HepG2 (cell line): ENCODE measurements at regions not wholly inside any gene's neighbourhood (a gene's known extent, or its start where the extent isn't known, plus 50 kb on each side); places are given as distances from the start of the nearest gene placed in this dataset.

Source experiments
- ATAC-seq: fragments of 200-7000 bp; cut with Tn5 transposase; 3 replicates; pipeline ENCODE4 v1.9.1; 2020; ENCODE audit warnings: mild to moderate bottlenecking, moderate library complexity
- BruUV-seq: library from RNA; stranded (reverse); fragments of 400-500 nt; replicated peaks from 2 replicates; lab custom pipeline; 2021; lab: Mats Ljungman, UMichigan
- CTCF ChIA-PET: fragments of 300-600 bp; formaldehyde crosslinking; extraction: SDS; loops from one replicate; lab custom pipeline; 2021; ENCODE audit warnings: low total read pairs, inconsistent platforms, low intra/inter-chr PET ratio; lab: Yijun Ruan, JAX
- POLR2A ChIA-PET: fragments of 350-600 bp; sonication (Branson Sonifier 250); formaldehyde crosslinking; loops from one replicate; lab custom pipeline; 2020; ENCODE audit warnings: antibody characterized with exemption, inconsistent platforms; lab: Yijun Ruan, JAX
- DNase-seq: peaks from one replicate; pipeline ENCODE4 v3.0.0-alpha.2; 2015; ENCODE audit warnings: low spot score
- FAIRE-seq: peaks from 3 replicates; lab custom pipeline; 2011; peaks lifted over from hg19 to GRCh38; lab: Jason Lieb, UNC
- H2AFZ ChIP-seq: one replicate; pipeline ENCODE4 v1.6.1; 2011; ENCODE audit warnings: low read length, inconsistent platforms
- H3K27ac ChIP-seq: fragments of 300-600 bp; 3 replicates; pipeline ENCODE4 v1.8.0; 2011; ENCODE audit warnings: mixed run types, mild to moderate bottlenecking, mixed read lengths, low read length, inconsistent platforms; ENCODE audit not compliant: insufficient read depth; ENCODE audit errors: extremely low read length
- H3K27me3 ChIP-seq, 2 experiments: fragments of 200-600 bp in 1 of 2; 2 replicates in 1 of 2; 3 replicates in 1 of 2; pipeline versions ENCODE4 v1.6.0 to v1.8.0; 2011; ENCODE audit warnings: low read length in 2 of 2, mild to moderate bottlenecking in 2 of 2, moderate library complexity in 2 of 2, inconsistent platforms in 1 of 2; ENCODE audit not compliant: insufficient read depth in 2 of 2, control insufficient read depth in 1 of 2
- H3K36me3 ChIP-seq, 2 experiments: fragments of 200-600 bp in 1 of 2; replicated peaks in 1 of 2; 2 replicates in 1 of 2; 3 replicates in 1 of 2; pipeline versions ENCODE4 v1.5.1 to v1.8.0; 2011; ENCODE audit warnings: low read length in 2 of 2, inconsistent platforms in 1 of 2; ENCODE audit not compliant: insufficient read depth in 2 of 2, control insufficient read depth in 1 of 2
- H3K4me1 ChIP-seq: 2 replicates; pipeline ENCODE4 v1.5.1; 2012; ENCODE audit warnings: low read length, inconsistent platforms; ENCODE audit not compliant: insufficient read depth
- H3K4me2 ChIP-seq: 2 replicates; pipeline ENCODE4 v1.6.0; 2011; ENCODE audit warnings: low read depth, low read length, inconsistent platforms
- H3K4me3 ChIP-seq, 3 experiments: fragments of 200-600 bp in 1 of 3; sonication (generic), shearing (Covaris generic) in 1 of 3; replicated peaks in 1 of 3; 2 replicates each; pipeline ENCODE4 v1.5.1; 2011 to 2016; ENCODE audit warnings: low read length in 3 of 3, inconsistent platforms in 2 of 3, low read depth in 2 of 3, mild to moderate bottlenecking in 2 of 3, control low read depth in 1 of 3, mixed read lengths in 1 of 3; ENCODE audit not compliant: insufficient read depth in 1 of 3
- H3K79me2 ChIP-seq: one replicate; pipeline ENCODE4 v1.6.1; 2011; ENCODE audit warnings: low read length, inconsistent platforms; ENCODE audit not compliant: insufficient read depth
- H3K9ac ChIP-seq: 2 replicates; pipeline ENCODE4 v1.6.0; 2011; ENCODE audit warnings: mild to moderate bottlenecking, low read depth, low read length, inconsistent platforms; ENCODE audit not compliant: insufficient read depth
- H3K9me3 ChIP-seq: 2 replicates; pipeline ENCODE4 v1.5.1; 2012; ENCODE audit warnings: mild to moderate bottlenecking, low read length
- H4K20me1 ChIP-seq: 2 replicates; pipeline ENCODE4 v1.6.0; 2011; ENCODE audit warnings: inconsistent platforms, mild to moderate bottlenecking, low read length, moderate library complexity; ENCODE audit not compliant: insufficient read depth
- CBX2 ChIP-seq, 2 experiments: fragments of 200-600 bp in 1 of 2; sonication (generic); formaldehyde crosslinking in 1 of 2; IDR thresholded peaks; 2 replicates each; pipeline versions ENCODE4 v1.7.0 to v1.8.1; 2018 to 2022; ENCODE audit warnings: low read depth in 2 of 2, low read length in 1 of 2, mild to moderate bottlenecking in 1 of 2, missing genetic modification reagents in 1 of 2
- EZH2 ChIP-seq: conservative IDR thresholded peaks from 2 replicates; pipeline ENCODE4 v1.6.1; 2012; ENCODE audit warnings: mild to moderate bottlenecking, low read depth, low read length, moderate library complexity
- HNRNPK ChIP-seq: fragments of 200-400 bp; formaldehyde crosslinking; IDR thresholded peaks from 2 replicates; pipeline ENCODE4 v1.6.1; 2018; ENCODE audit warnings: low read length, low read depth, moderate library complexity, mild to moderate bottlenecking; ENCODE audit not compliant: poor library complexity, severe bottlenecking
- PCBP2 ChIP-seq: fragments of 200-400 bp; formaldehyde crosslinking; optimal IDR thresholded peaks from 2 replicates; pipeline ENCODE3; 2018; ENCODE audit warnings: low read length, low read depth; ENCODE audit not compliant: poor library complexity, severe bottlenecking
- PHB2 ChIP-seq: fragments of 450-650 bp; IDR thresholded peaks from 2 replicates; pipeline ENCODE4 v1.6.1; 2018; ENCODE audit not compliant: partially characterized antibody
- ZNF510 ChIP-seq: sonication (generic); formaldehyde crosslinking; IDR thresholded peaks from 2 replicates; pipeline ENCODE4 v1.4.0; 2020; ENCODE audit warnings: low read depth, mild to moderate bottlenecking, missing genetic modification reagents
- ZNF512 ChIP-seq: sonication (generic); formaldehyde crosslinking; IDR thresholded peaks from 2 replicates; pipeline ENCODE4 v1.4.0; 2020; ENCODE audit warnings: mild to moderate bottlenecking, missing genetic modification reagents
- ZNF512B ChIP-seq: sonication (generic); formaldehyde crosslinking; IDR thresholded peaks from 2 replicates; pipeline ENCODE4 v1.5.1; 2020; ENCODE audit warnings: missing genetic modification reagents, mild to moderate bottlenecking, borderline replicate concordance
- WGBS: methylation state at CpG from one replicate; pipeline ENCODE4 v1.1.6; 2017; ENCODE audit warnings: low lambda C conversion rate; 5-methylcytosine and 5-hydroxymethylcytosine counted together
- in situ Hi-C: cut with HindIII; loops from 2 replicates; pipeline ENCODE4 v1.10.0; 2017; ENCODE audit warnings: low pct_unique_long_range_greater_than_20kb; ENCODE audit not compliant: extremely low pct_ligation_motif_present
- intact Hi-C: fragments of 100-400 bp; cut with micrococcal nuclease; formaldehyde crosslinking; loops from one replicate; pipeline ENCODE4 v1.10.0; 2022; ENCODE audit not compliant: unreplicated experiment

GRCh38 chr6:28817808-28818145 lies 106.0 kb downstream of the TRIM27 start:
- POLR2A ChIA-PET: no interaction called here
- CTCF ChIA-PET: no interaction called here
- Histone ChIP-seq H3K79me2 (no peaks in the 10 kb centered on the region), H3K27ac (no peak overlapping the region), H3K4me2 (peak overlapping the region; percentile 82), H3K9me3 (no peaks in the 10 kb centered on the region), H3K4me1 (peaks cover 45% of the 10 kb centered on the region), H2AFZ (no peak overlapping the region), H3K36me3 (no peaks in the 10 kb centered on the region), H3K4me3 (peak overlapping the region in 2 of 3 experiments; percentile 49 to 65; a peak in 1 of 6 replicates)
- in situ Hi-C loops: no loop called here
- 16% methylated on average over 7 of the region's 7 CpGs for WGBS
- DNase-seq: no peak
- FAIRE-seq: no peak
- TF ChIP-seq HNRNPK (peak; percentile 79), PCBP2 (peak; percentile 63), PHB2 (no peak)
- TF ChIP-seq, all 625 proteins: peak for 2
- intact Hi-C loops: loop anchor here (2.0 kb wide), 1 partner anchor 15 kb away; no protein-coding TSS in a partner anchor
- ATAC-seq: peak; percentile 27; the same call in 2 of the 3 replicates
- H3K27me3 ChIP-seq: peaks cover 11 to 39% of the 10 kb centered on the region in 2 experiments
- no peaks in the 10 kb centered on the region for H4K20me1 ChIP-seq
- no peak overlapping the region for H3K9ac ChIP-seq
- BruUV-seq: no TSS peak

- Histone ChIP-seq H3K36me3 (no peaks in the 10 kb centered on the region), H3K27me3 (peaks cover 2 to 44% of the 10 kb centered on the region in 2 experiments; a peak in 4 of 5 replicates), H3K27ac (no peak overlapping the region), H3K9ac (no peak overlapping the region), H3K9me3 (no peaks in the 10 kb centered on the region), H3K4me2 (peak overlapping the region; percentile 60), H2AFZ (no peak overlapping the region), H3K79me2 (no peaks in the 10 kb centered on the region), H3K4me3 (peak overlapping the region in 1 of 3 experiments; percentile 34; a peak in 1 of 6 replicates), H3K4me1 (peaks cover 16% of the 10 kb centered on the region), H4K20me1 (no peaks in the 10 kb centered on the region)
- FAIRE-seq (no peak), ATAC-seq (peak; percentile 69), DNase-seq (no peak)
- CTCF ChIA-PET: no interaction called here
- in situ Hi-C loops: loop anchor here (25.0 kb wide), 1 partner anchor 762 kb away; the partner anchor contains the start of gene OR2H2
- WGBS: 11% methylated on average over 34 of the region's 34 CpGs
- POLR2A ChIA-PET: no interaction called here
- peak; percentile 72; the same call in 1 of the 2 replicates for TF ChIP-seq EZH2
- peak; percentile 61 for TF ChIP-seq CBX2 (IDR thresholded peaks at IDR 0.05; ENCODE audit: low read depth, low read length)
- peak; percentile 72; the same call in 1 of the 2 replicates for TF ChIP-seq CBX2 (CRISPR knock-in tag; IDR thresholded peaks at IDR 0.05; ENCODE audit: low read depth)
- no peak for TF ChIP-seq ZNF510 (CRISPR knock-in tag)
- TF ChIP-seq ZNF512B (CRISPR knock-in tag): 0 out of 2 replicates have a peak, but pooled peaks have one; percentile 70
- TF ChIP-seq ZNF512 (CRISPR knock-in tag): 0 out of 2 replicates have a peak, but pooled peaks have one; percentile 45
- intact Hi-C loops: no loop called here
- no TSS peak for BruUV-seq
Observed at GRCh38 chr6:28824793-28825731, 98.7 kb downstream of the TRIM27 start.
